NCI-H82 treated with DMSO at 0.1 percent for 48 hours (cell line): ENCODE measurements at regions not wholly inside any gene's neighbourhood (a gene's known extent, or its start where the extent isn't known, plus 50 kb on each side); places are given as distances from the start of the nearest gene placed in this dataset.
"Not testable (repeated sequence)": the region's sequence is repeated elsewhere in the genome, so short reads cannot be mapped to it uniquely, and the experiment has no call there.

Experiments
- DNase-seq: peaks from one replicate; lab custom pipeline; 2025; ENCODE audit not compliant: unreplicated experiment; lab: John Stamatoyannopoulos, UW

- DNase-seq, result no peak
These were observed 320.6 kb downstream of the GATA3 start for GRCh38 chr10:8375137-8375536.

GRCh38 chr10:8378198-8378983, 323.9 kb downstream of the GATA3 start:
- DNase-seq, result no peak

- DNase-seq, result no peak
These were observed 325.7 kb downstream of the GATA3 start for GRCh38 chr10:8379906-8380832.

GRCh38 chr10:8380833-8381496, 326.5 kb downstream of the GATA3 start:
- no peak for DNase-seq

- DNase-seq, result no peak
These were observed 332.3 kb downstream of the GATA3 start for GRCh38 chr10:8386781-8387180.

- no peak for DNase-seq
These were observed 335.1 kb downstream of the GATA3 start for GRCh38 chr10:8389630-8390029.

GRCh38 chr10:8392216-8392615, 337.7 kb downstream of the GATA3 start:
- DNase-seq, result no peak

GRCh38 chr10:8393531-8393930, 339.0 kb downstream of the GATA3 start:
- DNase-seq, result no peak

- DNase-seq, result no peak
These were observed 342.2 kb downstream of the GATA3 start for GRCh38 chr10:8396675-8397074.

GRCh38 chr10:8398771-8399170, 344.3 kb downstream of the GATA3 start:
- no peak for DNase-seq

GRCh38 chr10:8400151-8400550, 345.7 kb downstream of the GATA3 start:
- DNase-seq, result no peak

GRCh38 chr10:8400892-8401291, 346.4 kb downstream of the GATA3 start:
- no peak for DNase-seq

GRCh38 chr10:8401531-8401930, 347.0 kb downstream of the GATA3 start:
- DNase-seq, result no peak

- no peak for DNase-seq
These were observed 348.1 kb downstream of the GATA3 start for GRCh38 chr10:8402576-8402975.

- DNase-seq, result no peak
These were observed 349.4 kb downstream of the GATA3 start for GRCh38 chr10:8403711-8404371.

- DNase-seq, result no peak
These were observed 350.2 kb downstream of the GATA3 start for GRCh38 chr10:8404721-8405120.

- DNase-seq, result no peak
These were observed 351.1 kb downstream of the GATA3 start for GRCh38 chr10:8405596-8405995.

- DNase-seq, result no peak
These were observed 353.1 kb downstream of the GATA3 start for GRCh38 chr10:8407501-8408021.

- DNase-seq, result no peak
These were observed 356.0 kb downstream of the GATA3 start for GRCh38 chr10:8410506-8410905.

- no peak for DNase-seq
These were observed 358.1 kb downstream of the GATA3 start for GRCh38 chr10:8412541-8412940.

- DNase-seq, result not testable (repeated sequence)
These were observed 360.5 kb downstream of the GATA3 start for GRCh38 chr10:8415029-8415428.
